Mesendoderm (in vitro differentiated cells): ENCODE measurements at regions not wholly inside any gene's neighbourhood (a gene's known extent, or its start where the extent isn't known, plus 50 kb on each side); places are given as distances from the start of the nearest gene placed in this dataset.

Experiments used
- DNase-seq: peaks from one replicate; pipeline ENCODE4 v3.0.0; 2013
- H2AK5ac ChIP-seq: 2 replicates; pipeline ENCODE4 v1.6.1; 2013; ENCODE audit warnings: low read length, inconsistent platforms
- H2BK120ac ChIP-seq: 2 replicates; pipeline ENCODE4 v1.6.1; 2013; ENCODE audit warnings: low read depth, mild to moderate bottlenecking, low read length, moderate library complexity, mixed read lengths
- H2BK15ac ChIP-seq: replicated peaks from 2 replicates; pipeline ENCODE4 v1.6.1; 2013; ENCODE audit warnings: low read depth, mild to moderate bottlenecking, moderate library complexity
- H2BK5ac ChIP-seq: 2 replicates; pipeline ENCODE4 v1.6.1; 2013; ENCODE audit warnings: low read length, inconsistent platforms
- H3K18ac ChIP-seq: 2 replicates; pipeline ENCODE4 v1.6.1; 2013; ENCODE audit warnings: mild to moderate bottlenecking, low read length, mixed read lengths
- H3K23ac ChIP-seq: one replicate; pipeline ENCODE4 v1.6.1; 2013; ENCODE audit warnings: low read length
- H3K27ac ChIP-seq: 2 replicates; pipeline ENCODE4 v1.5.1; 2013; ENCODE audit warnings: low read depth, mild to moderate bottlenecking, inconsistent platforms, low read length, moderate library complexity
- H3K27me3 ChIP-seq: 2 replicates; pipeline ENCODE4 v1.6.1; 2013; ENCODE audit warnings: low read length, control low read depth, mild to moderate bottlenecking, inconsistent platforms; ENCODE audit not compliant: insufficient read depth, poor library complexity
- H3K36me3 ChIP-seq: 2 replicates; pipeline ENCODE4 v1.6.1; 2013; ENCODE audit warnings: low read length, inconsistent platforms; ENCODE audit not compliant: control insufficient read depth, insufficient read depth
- H3K4ac ChIP-seq: one replicate; pipeline ENCODE4 v1.6.1; 2013; ENCODE audit warnings: low read depth, mild to moderate bottlenecking, low read length, moderate library complexity
- H3K4me1 ChIP-seq: 2 replicates; pipeline ENCODE4 v1.6.1; 2013; ENCODE audit warnings: low read depth, low read length, inconsistent platforms; ENCODE audit not compliant: control insufficient read depth
- H3K4me2 ChIP-seq: 2 replicates; pipeline ENCODE4 v1.6.1; 2013; ENCODE audit warnings: low read length
- H3K4me3 ChIP-seq: 2 replicates; pipeline ENCODE4 v1.5.1; 2013; ENCODE audit warnings: mild to moderate bottlenecking, low read length
- H3K56ac ChIP-seq: one replicate; pipeline ENCODE4 v1.6.1; 2013; ENCODE audit warnings: low read length
- H3K79me1 ChIP-seq: 2 replicates; pipeline ENCODE4 v1.6.1; 2013; ENCODE audit warnings: low read length, inconsistent platforms
- H3K79me2 ChIP-seq: 2 replicates; pipeline ENCODE4 v1.6.1; 2013; ENCODE audit warnings: mild to moderate bottlenecking, low read length; ENCODE audit not compliant: control insufficient read depth, insufficient read depth
- H3K9ac ChIP-seq: 2 replicates; pipeline ENCODE4 v1.6.1; 2013; ENCODE audit warnings: low read length, inconsistent platforms
- H4K5ac ChIP-seq: one replicate; pipeline ENCODE4 v1.6.1; 2013; ENCODE audit warnings: low read length
- H4K8ac ChIP-seq: one replicate; pipeline ENCODE4 v1.6.1; 2013; ENCODE audit warnings: low read depth, mild to moderate bottlenecking, control low read depth, low read length, moderate library complexity
- WGBS: extraction: QIAGEN DNeasy Blood & Tissue Kit; methylation state at CpG from one replicate; pipeline ENCODE4 v1.1.7; 2013; ENCODE audit warnings: low lambda C conversion rate, missing lambda C conversion rate; ENCODE audit not compliant: insufficient coverage; ENCODE audit errors: extremely low coverage; 5-methylcytosine and 5-hydroxymethylcytosine counted together

DNA sequence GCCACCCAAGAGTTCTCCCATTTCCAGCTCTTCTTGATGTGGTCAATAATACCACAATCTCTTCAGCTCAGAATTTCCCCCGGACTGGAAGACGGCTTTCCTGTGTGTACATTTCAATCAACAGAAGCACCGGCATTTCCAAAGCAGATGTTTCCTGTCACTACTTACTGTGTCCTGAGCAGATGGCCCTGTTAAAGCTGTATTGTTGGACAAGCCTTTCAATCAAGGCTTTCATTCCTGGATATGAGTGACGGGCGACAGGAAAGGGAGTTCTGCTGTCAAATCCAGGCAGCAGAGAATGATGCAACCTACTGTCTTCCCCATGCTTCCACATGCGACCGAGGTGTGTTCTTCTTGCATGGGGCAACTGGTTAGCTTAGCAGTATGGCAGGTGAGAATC, 76.4 kb upstream of the CCDC60 start:
- Histone ChIP-seq H3K4me3 (no peak overlapping the region), H3K36me3 (no peaks in the 10 kb centered on the region), H2AK5ac (no peak overlapping the region), H3K27ac (no peak overlapping the region), H3K56ac (peak overlapping the region; percentile 25), H3K4ac (no peak overlapping the region), H3K18ac (no peak overlapping the region), H3K79me2 (no peaks in the 10 kb centered on the region), H3K4me1 (peaks cover 3% of the 10 kb centered on the region), H2BK120ac (no peak overlapping the region), H4K8ac (no peak overlapping the region), H3K79me1 (no peaks in the 10 kb centered on the region), H2BK5ac (peak overlapping the region; percentile 55), H3K9ac (no peak overlapping the region), H3K27me3 (no peaks in the 10 kb centered on the region), H2BK15ac (no peak overlapping the region), H3K4me2 (no peak overlapping the region), H3K23ac (no peak overlapping the region), H4K5ac (no peak overlapping the region)
- no CpG with 5 or more reads among the region's 7 CpGs for WGBS
- no peak for DNase-seq

DNA sequence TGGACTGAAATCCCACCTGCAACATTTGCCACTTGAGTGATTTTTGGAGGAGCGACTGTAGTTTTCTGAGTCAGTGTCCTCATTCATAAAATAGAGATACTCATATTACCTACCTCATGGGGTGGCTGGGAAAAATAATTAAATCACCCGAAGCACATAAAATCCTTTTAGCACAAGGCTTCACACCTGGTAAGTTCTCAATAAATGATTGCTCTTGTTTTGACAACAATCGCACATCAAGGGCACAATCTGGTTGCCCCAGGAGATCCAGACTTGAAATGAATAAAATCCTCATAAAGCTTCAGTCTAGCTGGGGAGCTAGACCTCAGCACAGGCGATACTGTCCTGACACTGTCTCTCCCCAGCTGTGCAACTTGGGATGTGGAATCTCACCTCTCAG, 76.0 kb upstream of the CCDC60 start:
- H3K27me3 ChIP-seq: no peaks in the 10 kb centered on the region
- H4K5ac ChIP-seq: no peak overlapping the region
- WGBS: no CpG with 5 or more reads among the region's 4 CpGs
- no peak overlapping the region for H2BK15ac ChIP-seq
- no peaks in the 10 kb centered on the region for H3K79me1 ChIP-seq
- no peaks in the 10 kb centered on the region for H3K36me3 ChIP-seq
- no peak overlapping the region for H3K4ac ChIP-seq
- no peak overlapping the region for H2BK5ac ChIP-seq
- H3K27ac ChIP-seq: no peak overlapping the region
- no peak overlapping the region for H2BK120ac ChIP-seq
- no peak overlapping the region for H3K9ac ChIP-seq
- no peak overlapping the region for H3K23ac ChIP-seq
- no peak overlapping the region for H4K8ac ChIP-seq
- H3K4me3 ChIP-seq: no peak overlapping the region
- H3K56ac ChIP-seq: no peak overlapping the region
- peak; percentile 45 for DNase-seq
- peaks cover 3% of the 10 kb centered on the region for H3K4me1 ChIP-seq
- no peak overlapping the region for H3K18ac ChIP-seq
- no peak overlapping the region for H3K4me2 ChIP-seq
- H3K79me2 ChIP-seq: no peaks in the 10 kb centered on the region
- H2AK5ac ChIP-seq: no peak overlapping the region

- no peak overlapping the region for H3K4me3 ChIP-seq
- H4K5ac ChIP-seq: no peak overlapping the region
- H3K36me3 ChIP-seq: no peaks in the 10 kb centered on the region
- WGBS: no CpG with 5 or more reads among the region's 4 CpGs
- H3K9ac ChIP-seq: no peak overlapping the region
- H3K79me1 ChIP-seq: no peaks in the 10 kb centered on the region
- no peak overlapping the region for H3K4ac ChIP-seq
- no peak overlapping the region for H2BK15ac ChIP-seq
- H2BK120ac ChIP-seq: no peak overlapping the region
- H3K79me2 ChIP-seq: no peaks in the 10 kb centered on the region
- H3K27ac ChIP-seq: no peak overlapping the region
- no peak overlapping the region for H3K56ac ChIP-seq
- H2BK5ac ChIP-seq: no peak overlapping the region
- DNase-seq: no peak
- H2AK5ac ChIP-seq: no peak overlapping the region
- H3K4me2 ChIP-seq: no peak overlapping the region
- H3K4me1 ChIP-seq: peaks cover 3% of the 10 kb centered on the region
- no peak overlapping the region for H3K18ac ChIP-seq
- H4K8ac ChIP-seq: no peak overlapping the region
- no peaks in the 10 kb centered on the region for H3K27me3 ChIP-seq
- H3K23ac ChIP-seq: no peak overlapping the region
These were observed 75.0 kb upstream of the CCDC60 start for GRCh38 chr12:119259484-119259883.

GRCh38 chr12:119262388-119262787, 72.1 kb upstream of the CCDC60 start:
- Histone ChIP-seq H3K56ac (no peak overlapping the region), H3K27ac (no peak overlapping the region), H3K79me1 (no peaks in the 10 kb centered on the region), H2BK15ac (no peak overlapping the region), H4K8ac (no peak overlapping the region), H3K4me2 (no peak overlapping the region), H3K4me3 (no peak overlapping the region), H3K18ac (no peak overlapping the region), H3K9ac (no peak overlapping the region), H2BK5ac (no peak overlapping the region), H4K5ac (no peak overlapping the region), H2BK120ac (no peak overlapping the region), H2AK5ac (no peak overlapping the region), H3K27me3 (no peaks in the 10 kb centered on the region), H3K4me1 (peaks cover 3% of the 10 kb centered on the region), H3K23ac (no peak overlapping the region), H3K36me3 (no peaks in the 10 kb centered on the region), H3K4ac (no peak overlapping the region), H3K79me2 (no peaks in the 10 kb centered on the region)
- no peak for DNase-seq
- no CpG with 5 or more reads among the region's 2 CpGs for WGBS

DNA sequence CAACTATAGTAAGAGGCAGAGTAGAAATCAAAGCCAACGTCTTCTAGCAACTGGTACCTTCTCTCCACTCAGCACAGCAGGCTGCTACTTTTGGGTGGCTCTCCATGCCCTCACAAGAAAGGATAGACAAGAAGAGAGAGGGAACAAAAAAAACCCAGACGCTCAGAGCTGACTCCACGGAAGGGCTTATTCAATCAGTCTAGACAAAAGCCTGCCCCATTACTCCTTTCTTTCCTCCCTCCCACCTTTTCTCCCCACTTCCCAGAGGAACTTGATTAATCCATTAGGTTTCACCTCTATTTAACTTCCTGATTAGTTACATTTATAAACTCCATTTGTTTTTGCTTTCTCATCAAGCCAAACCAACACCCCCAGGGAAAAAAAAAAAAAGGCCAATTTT, 71.1 kb upstream of the CCDC60 start:
- Histone ChIP-seq H3K4me2 (no peak overlapping the region), H2BK5ac (no peak overlapping the region), H3K27me3 (no peaks in the 10 kb centered on the region), H4K8ac (no peak overlapping the region), H3K18ac (no peak overlapping the region), H3K4ac (no peak overlapping the region), H4K5ac (no peak overlapping the region), H3K36me3 (no peaks in the 10 kb centered on the region), H3K4me3 (no peak overlapping the region), H3K56ac (no peak overlapping the region), H3K9ac (no peak overlapping the region), H2AK5ac (no peak overlapping the region), H3K79me2 (no peaks in the 10 kb centered on the region), H3K4me1 (no peaks in the 10 kb centered on the region), H2BK120ac (no peak overlapping the region), H3K23ac (no peak overlapping the region), H3K27ac (no peak overlapping the region), H2BK15ac (no peak overlapping the region), H3K79me1 (no peaks in the 10 kb centered on the region)
- no CpG with 5 or more reads among the region's 3 CpGs for WGBS
- DNase-seq: no peak

GRCh38 chr12:119266963-119267362, 67.6 kb upstream of the CCDC60 start:
- no peak overlapping the region for H4K5ac ChIP-seq

More at GRCh38 chr12:119266963-119267362, 67.6 kb upstream of the CCDC60 start:
- Histone ChIP-seq H2AK5ac (no peak overlapping the region), H3K4me2 (no peak overlapping the region), H3K27ac (no peak overlapping the region), H3K23ac (no peak overlapping the region), H3K56ac (no peak overlapping the region), H3K4ac (no peak overlapping the region), H3K27me3 (no peaks in the 10 kb centered on the region), H3K79me2 (no peaks in the 10 kb centered on the region), H2BK120ac (no peak overlapping the region), H3K4me1 (no peaks in the 10 kb centered on the region), H3K4me3 (no peak overlapping the region), H2BK5ac (no peak overlapping the region), H3K79me1 (no peaks in the 10 kb centered on the region), H2BK15ac (no peak overlapping the region), H3K36me3 (no peaks in the 10 kb centered on the region), H3K9ac (no peak overlapping the region), H4K8ac (no peak overlapping the region), H3K18ac (no peak overlapping the region)
- DNase-seq: no peak
- WGBS: no CpG with 5 or more reads among the region's 1 CpG
